GM10248 (cell line): ENCODE measurements at regions not wholly inside any gene's neighbourhood (a gene's known extent, or its start where the extent isn't known, plus 50 kb on each side); places are given as distances from the start of the nearest gene placed in this dataset.

Experiments used
- CTCF ChIA-PET: fragments of 300-600 bp; sonication (Branson Sonifier 250); formaldehyde crosslinking; extraction: SDS; loops from one replicate; lab custom pipeline; 2021; ENCODE audit warnings: antibody characterized with exemption; lab: Yijun Ruan, JAX
- POLR2A ChIA-PET: fragments of 350-650 bp; sonication (Branson Sonifier 250); formaldehyde crosslinking; extraction: SDS; loops from one replicate; lab custom pipeline; 2020; ENCODE audit warnings: antibody characterized with exemption; lab: Yijun Ruan, JAX
- DNase-seq: peaks from one replicate; pipeline ENCODE4 v3.0.0; 2012; ENCODE audit errors: extremely low spot score
- CTCF ChIP-seq: IDR thresholded peaks from 2 replicates; pipeline ENCODE4 v1.5.1; 2012; ENCODE audit warnings: mild to moderate bottlenecking, low read depth; ENCODE audit errors: extremely low read depth, missing control alignments, control extremely low read depth

GRCh38 chr16:76835339-76835738 is 355.7 kb upstream of the MON1B start:
- no peak for TF ChIP-seq CTCF
- ChIA-PET POLR2A (no interaction called here), CTCF (interaction anchor here (1.3 kb wide), 1 partner anchor 10 kb away, joined by 3 read pairs; no protein-coding TSS in a partner anchor)
- no peak for DNase-seq

DNA sequence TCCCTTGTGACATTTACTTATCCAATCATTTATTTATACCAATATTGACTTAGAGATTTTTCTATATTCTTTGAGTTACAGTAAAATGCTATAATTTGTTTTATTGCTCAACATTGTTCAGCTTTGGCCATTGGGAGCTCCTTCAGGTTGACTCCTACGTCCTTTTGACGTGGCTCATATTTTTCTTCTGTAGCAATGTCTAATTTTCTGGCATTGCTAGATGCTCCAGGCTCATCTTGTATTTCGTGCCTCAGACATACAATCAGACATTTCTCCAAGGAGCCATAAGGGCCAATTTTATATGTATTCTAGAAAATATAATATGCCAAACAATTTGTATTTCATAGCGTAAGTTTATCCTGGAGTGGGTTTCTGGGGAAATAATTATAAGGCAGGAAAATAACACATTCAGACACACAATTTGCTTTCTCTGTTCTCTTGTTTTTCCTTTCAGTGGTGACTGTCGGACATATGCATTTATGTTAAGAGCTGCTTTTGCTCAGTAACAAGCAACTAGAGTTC is 355.1 kb upstream of the MON1B start:
- ChIA-PET POLR2A (no interaction called here), CTCF (interaction anchor here (1.3 kb wide), 1 partner anchor 10 kb away, joined by 3 read pairs; no protein-coding TSS in a partner anchor)
- no peak for TF ChIP-seq CTCF
- DNase-seq = no peak

GRCh38 chr16:76837872-76838271 is 353.1 kb upstream of the MON1B start:
- DNase-seq = no peak
- CTCF ChIA-PET = no interaction called here
- no peak for TF ChIP-seq CTCF
- POLR2A ChIA-PET = no interaction called here

GRCh38 chr16:76854234-76854633 is 336.8 kb upstream of the MON1B start:
- no peak for TF ChIP-seq CTCF
- ChIA-PET CTCF (no interaction called here), POLR2A (no interaction called here)
- DNase-seq = no peak

- POLR2A ChIA-PET = no interaction called here
- CTCF ChIA-PET = interaction anchor here (0.8 kb wide), 1 partner anchor 42 kb away, joined by 3 read pairs; no protein-coding TSS in a partner anchor
- DNase-seq = no peak
- no peak for TF ChIP-seq CTCF
Measured at GRCh38 chr16:76856112-76856511, 334.9 kb upstream of the MON1B start.

DNA sequence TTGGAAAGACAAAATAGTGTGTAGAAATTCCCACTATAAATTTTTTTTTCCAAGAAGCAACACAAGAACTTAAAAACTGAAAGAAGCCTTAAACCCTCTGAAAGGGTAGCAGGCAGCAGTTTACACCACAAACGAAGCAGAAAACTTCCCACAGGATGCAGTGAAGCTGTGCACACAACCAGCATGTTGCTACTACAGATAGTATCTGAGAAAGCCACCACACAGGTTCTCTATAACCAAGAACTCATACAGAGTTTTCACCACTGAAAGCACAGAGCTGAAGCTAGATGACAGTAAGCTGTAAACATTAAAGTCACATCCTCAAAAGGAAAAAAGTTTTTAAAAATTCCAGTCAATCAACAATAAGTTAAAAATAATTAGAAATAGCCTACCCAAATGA is 333.6 kb upstream of the MON1B start:
- no peak for TF ChIP-seq CTCF
- DNase-seq = no peak
- POLR2A ChIA-PET = no interaction called here
- CTCF ChIA-PET = no interaction called here

GRCh38 chr16:76862901-76863300 is 328.1 kb upstream of the MON1B start:
- DNase-seq = no peak
- ChIA-PET POLR2A (no interaction called here), CTCF (interaction anchor here (1.6 kb wide), 1 partner anchor 10 kb away, joined by 3 read pairs; no protein-coding TSS in a partner anchor)
- no peak for TF ChIP-seq CTCF
